GM12878 (cell line): ENCODE measurements at regions not wholly inside any gene's neighbourhood (a gene's known extent, or its start where the extent isn't known, plus 50 kb on each side); places are given as distances from the start of the nearest gene placed in this dataset.

Source experiments
- ATAC-seq: fragments of 200-7000 bp; cut with Tn5 transposase; 3 replicates; pipeline ENCODE4 v1.9.1; 2020; ENCODE audit warnings: mild to moderate bottlenecking, moderate library complexity
- BruUV-seq: library from RNA; stranded (reverse); fragments of 400-500 nt; replicated peaks from 2 replicates; lab custom pipeline; 2021; lab: Mats Ljungman, UMichigan
- CTCF ChIA-PET: fragments of 300-600 bp; sonication (Branson Sonifier 250); formaldehyde crosslinking; extraction: SDS; loops from one replicate; lab custom pipeline; 2021; ENCODE audit warnings: inconsistent platforms; lab: Yijun Ruan, JAX
- POLR2A ChIA-PET: fragments of 350-600 bp; formaldehyde crosslinking; extraction: SDS; loops from one replicate; lab custom pipeline; 2021; ENCODE audit warnings: inconsistent platforms; lab: Charles Lee
- RAD21 ChIA-PET: fragments of 300-600 bp; sonication (Branson Sonifier 250); formaldehyde crosslinking; loops from one replicate; lab custom pipeline; 2023; ENCODE audit warnings: antibody characterized with exemption; ENCODE audit not compliant: unreplicated experiment; lab: Charles Lee
- SMC1A ChIA-PET: fragments of 300-600 bp; sonication (Branson Sonifier 250); formaldehyde crosslinking; loops from one replicate; lab custom pipeline; 2023; ENCODE audit not compliant: unreplicated experiment, uncharacterized antibody; lab: Charles Lee
- DNase-seq: peaks from one replicate; pipeline ENCODE4 v3.0.0-alpha.2; 2011; ENCODE audit warnings: low read depth, low spot score
- FAIRE-seq: peaks from 3 replicates; lab custom pipeline; 2011; peaks lifted over from hg19 to GRCh38; lab: Jason Lieb, UNC
- H2AFZ ChIP-seq: 2 replicates; pipeline ENCODE4 v1.6.0; 2011; ENCODE audit warnings: low read depth, low read length, control low read depth; ENCODE audit not compliant: control insufficient read depth
- H3K27ac ChIP-seq: 2 replicates; pipeline ENCODE4 v1.5.1; 2011; ENCODE audit warnings: control low read depth; ENCODE audit not compliant: control insufficient read depth, insufficient read depth
- H3K27me3 ChIP-seq, 2 experiments: replicated peaks in 1 of 2; 2 replicates each; pipeline versions ENCODE4 v1.6.0 to v1.6.1; 2011; ENCODE audit warnings: low read length in 1 of 2; ENCODE audit not compliant: control insufficient read depth in 2 of 2, insufficient read depth in 2 of 2
- H3K36me3 ChIP-seq, 2 experiments: 2 replicates each; pipeline ENCODE4 v1.5.1; 2011; ENCODE audit warnings: low read length in 1 of 2; ENCODE audit not compliant: control insufficient read depth in 2 of 2, insufficient read depth in 2 of 2
- H3K4me1 ChIP-seq: 2 replicates; pipeline ENCODE4 v1.6.1; 2011; ENCODE audit warnings: mild to moderate bottlenecking, low read length, moderate library complexity, mixed read lengths; ENCODE audit not compliant: control insufficient read depth, insufficient read depth
- H3K4me2 ChIP-seq: 2 replicates; pipeline ENCODE4 v1.6.0; 2011; ENCODE audit warnings: control low read depth; ENCODE audit not compliant: control insufficient read depth, insufficient read depth
- H3K4me3 ChIP-seq: fragments of 200-600 bp; sonication (generic); 2 replicates; pipeline ENCODE4 v1.5.1; 2016
- H3K79me2 ChIP-seq: 2 replicates; pipeline ENCODE4 v1.6.0; 2011; ENCODE audit warnings: low read length; ENCODE audit not compliant: control insufficient read depth, insufficient read depth
- H3K9ac ChIP-seq: 2 replicates; pipeline ENCODE4 v1.8.0; 2011; ENCODE audit warnings: low read length, control low read depth, mixed read lengths; ENCODE audit not compliant: control insufficient read depth, insufficient read depth
- H3K9me3 ChIP-seq: replicated peaks from 3 replicates; pipeline ENCODE4 v1.5.1; 2011; ENCODE audit warnings: mild to moderate bottlenecking, low read length; ENCODE audit not compliant: control insufficient read depth, insufficient read depth
- H4K20me1 ChIP-seq: 2 replicates; pipeline ENCODE4 v1.6.0; 2011; ENCODE audit not compliant: control insufficient read depth, insufficient read depth
- CBX3 ChIP-seq: fragments of 200-600 bp; sonication (generic); IDR thresholded peaks from 2 replicates; pipeline ENCODE4 v1.6.1; 2016; ENCODE audit warnings: low read depth, borderline replicate concordance
- CHD4 ChIP-seq: fragments of 200-600 bp; sonication (generic); IDR thresholded peaks from 2 replicates; pipeline ENCODE4 v1.6.1; 2016; ENCODE audit warnings: mild to moderate bottlenecking
- RAD21 ChIP-seq: IDR thresholded peaks from 2 replicates; pipeline ENCODE4 v1.6.1; 2011; ENCODE audit warnings: mild to moderate bottlenecking, low read depth, low read length, moderate library complexity; ENCODE audit not compliant: insufficient read depth
- WGBS: methylation state at CpG from one replicate; pipeline ENCODE4 v1.1.6; 2016; ENCODE audit warnings: low lambda C conversion rate; ENCODE audit not compliant: insufficient replicate concordance, insufficient coverage; ENCODE audit errors: missing lambda C conversion rate; 5-methylcytosine and 5-hydroxymethylcytosine counted together
- in situ Hi-C: fragments of 300-500 bp; cut with MboI; formaldehyde crosslinking; loops from 9 replicates; pipeline ENCODE4 v1.14.3; 2018; ENCODE audit warnings: mixed read lengths
- intact Hi-C: fragments of 100-400 bp; cut with micrococcal nuclease; formaldehyde crosslinking; loops from one replicate; pipeline ENCODE4 v1.14.2; 2022; ENCODE audit not compliant: unreplicated experiment

GRCh38 chr9:24464319-24464951 lies 81.3 kb downstream of the IZUMO3 start:
- H3K4me1 ChIP-seq = no peaks in the 10 kb centered on the region
- in situ Hi-C loops (no loop called here), intact Hi-C loops (no loop called here)
- BruUV-seq = no TSS peak
- H3K27me3 ChIP-seq = no peaks in the 10 kb centered on the region
- RAD21 ChIA-PET = no interaction called here
- no peak overlapping the region for H3K4me3 ChIP-seq
- no peak overlapping the region for H3K9ac ChIP-seq
- ATAC-seq (no peak), FAIRE-seq (no peak), DNase-seq (no peak)
- H3K79me2 ChIP-seq = no peaks in the 10 kb centered on the region
- H2AFZ ChIP-seq = no peak overlapping the region
- no peaks in the 10 kb centered on the region for H4K20me1 ChIP-seq
- WGBS = 0% methylated on average over 2 of the region's 2 CpGs
- no peak overlapping the region for H3K27ac ChIP-seq
- TF ChIP-seq CBX3 = no peak
- TF ChIP-seq, all 136 proteins: peak for 0
- H3K9me3 ChIP-seq = no peaks in the 10 kb centered on the region
- SMC1A ChIA-PET = no interaction called here
- CTCF ChIA-PET = no interaction called here
- H3K4me2 ChIP-seq = no peak overlapping the region
- POLR2A ChIA-PET = no interaction called here
- no peaks in the 10 kb centered on the region for H3K36me3 ChIP-seq

DNA sequence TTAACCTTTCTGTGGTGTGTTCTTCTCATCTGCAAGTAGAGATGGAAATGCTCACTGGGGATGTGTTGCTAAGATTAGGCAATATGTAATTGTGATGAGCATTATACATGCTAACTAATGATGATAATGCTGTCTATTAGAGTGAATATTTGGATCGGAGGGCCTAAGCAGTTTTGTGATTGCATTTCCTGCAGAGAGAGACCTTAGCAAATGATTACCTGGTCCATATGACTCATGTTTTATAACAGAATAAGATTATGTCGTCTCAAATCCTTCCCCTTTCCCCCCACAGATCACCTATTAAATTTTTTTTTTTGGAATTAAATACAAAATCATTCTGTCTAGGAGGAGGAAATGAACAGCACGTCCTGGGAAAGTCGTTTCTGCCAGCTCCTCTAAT lies 82.7 kb downstream of the IZUMO3 start:
- Histone ChIP-seq H3K27me3 (no peaks in the 10 kb centered on the region), H3K4me2 (no peak overlapping the region), H3K27ac (no peak overlapping the region), H3K79me2 (no peaks in the 10 kb centered on the region), H4K20me1 (no peaks in the 10 kb centered on the region), H2AFZ (no peak overlapping the region), H3K9me3 (no peaks in the 10 kb centered on the region), H3K9ac (no peak overlapping the region), H3K4me3 (no peak overlapping the region), H3K4me1 (no peaks in the 10 kb centered on the region), H3K36me3 (no peaks in the 10 kb centered on the region)
- ChIA-PET POLR2A (no interaction called here), RAD21 (no interaction called here), CTCF (no interaction called here), SMC1A (no interaction called here)
- WGBS = 11% methylated on average over 4 of the region's 4 CpGs
- FAIRE-seq = no peak
- in situ Hi-C loops (no loop called here), intact Hi-C loops (no loop called here)
- BruUV-seq = no TSS peak
- no peak for ATAC-seq
- DNase-seq = no peak
- TF ChIP-seq CHD4 (no peak), RAD21 (no peak)
